Upper lobe of left lung (tissue), 4 donors: ENCODE measurements at regions not wholly inside any gene's neighbourhood (a gene's known extent, or its start where the extent isn't known, plus 50 kb on each side); places are given as distances from the start of the nearest gene placed in this dataset.

Experiments used
- POLR2A ChIP-seq, 4 donors: fragments of 450-650 bp; IDR thresholded peaks; one replicate each; pipeline ENCODE4 v1.5.1; 2016 to 2017; ENCODE audit warnings: antibody characterized with exemption in 4 of 4, mild to moderate bottlenecking in 2 of 4
- POLR2AphosphoS5 ChIP-seq, 2 donors: sonication (generic); formaldehyde crosslinking; IDR thresholded peaks; one replicate each; pipeline ENCODE4 v1.5.1; 2017; ENCODE audit warnings: antibody characterized with exemption in 2 of 2
- TF ChIP-seq, protein P1 (sequence below), 6 experiments: fragments of 450-650 bp in 4 of 6; fragments of 200-600 bp in 2 of 6; sonication (generic) in 2 of 6; IDR thresholded peaks; one replicate each; pipeline ENCODE4 v1.5.1; 2016 to 2019; ENCODE audit warnings: antibody characterized with exemption in 6 of 6

DNA sequence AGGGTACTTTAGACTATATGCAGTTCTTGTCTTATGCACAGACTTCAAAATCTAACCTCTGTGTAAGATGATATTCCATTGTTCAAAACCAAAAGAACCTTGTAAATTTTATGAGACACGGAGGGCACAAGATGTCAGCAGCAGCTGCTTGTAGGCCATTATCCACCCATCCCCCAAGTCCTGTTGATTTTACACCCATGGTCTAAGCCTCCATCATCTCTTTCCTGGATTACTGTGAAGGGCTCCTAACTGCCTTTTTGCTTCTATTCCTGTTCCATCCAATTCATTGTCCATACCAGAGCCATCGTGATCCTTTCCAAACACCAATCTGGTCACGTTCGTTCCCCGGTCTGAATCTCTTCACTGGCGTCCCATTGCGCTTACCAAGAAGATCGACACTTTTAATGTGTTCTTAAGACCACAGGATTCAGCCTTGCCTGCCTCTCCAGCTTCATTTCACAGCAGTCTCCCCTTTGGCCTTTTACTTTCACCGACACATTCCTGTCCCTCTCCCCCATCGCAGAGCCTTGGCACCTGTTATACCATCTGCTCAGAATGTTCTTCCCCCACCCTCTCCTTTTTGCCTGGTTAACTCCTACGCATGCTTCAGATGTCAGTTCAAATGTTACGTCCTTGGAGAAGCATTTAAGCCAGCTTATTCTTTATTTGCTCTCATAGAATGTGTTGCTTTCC is 107.3 kb upstream of the POU3F1 start:
- TF ChIP-seq, protein P1, sequence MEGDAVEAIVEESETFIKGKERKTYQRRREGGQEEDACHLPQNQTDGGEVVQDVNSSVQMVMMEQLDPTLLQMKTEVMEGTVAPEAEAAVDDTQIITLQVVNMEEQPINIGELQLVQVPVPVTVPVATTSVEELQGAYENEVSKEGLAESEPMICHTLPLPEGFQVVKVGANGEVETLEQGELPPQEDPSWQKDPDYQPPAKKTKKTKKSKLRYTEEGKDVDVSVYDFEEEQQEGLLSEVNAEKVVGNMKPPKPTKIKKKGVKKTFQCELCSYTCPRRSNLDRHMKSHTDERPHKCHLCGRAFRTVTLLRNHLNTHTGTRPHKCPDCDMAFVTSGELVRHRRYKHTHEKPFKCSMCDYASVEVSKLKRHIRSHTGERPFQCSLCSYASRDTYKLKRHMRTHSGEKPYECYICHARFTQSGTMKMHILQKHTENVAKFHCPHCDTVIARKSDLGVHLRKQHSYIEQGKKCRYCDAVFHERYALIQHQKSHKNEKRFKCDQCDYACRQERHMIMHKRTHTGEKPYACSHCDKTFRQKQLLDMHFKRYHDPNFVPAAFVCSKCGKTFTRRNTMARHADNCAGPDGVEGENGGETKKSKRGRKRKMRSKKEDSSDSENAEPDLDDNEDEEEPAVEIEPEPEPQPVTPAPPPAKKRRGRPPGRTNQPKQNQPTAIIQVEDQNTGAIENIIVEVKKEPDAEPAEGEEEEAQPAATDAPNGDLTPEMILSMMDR (IDR thresholded peaks at IDR 0.05): no peak
- TF ChIP-seq POLR2A (IDR thresholded peaks at IDR 0.05) (no peak), POLR2AphosphoS5 (IDR thresholded peaks at IDR 0.05) (no peak)
